Trophoblast cell (in vitro differentiated cells and primary cell): ENCODE measurements at regions not wholly inside any gene's neighbourhood (a gene's known extent, or its start where the extent isn't known, plus 50 kb on each side); places are given as distances from the start of the nearest gene placed in this dataset.

Experiments
- DNase-seq, 2 donors: peaks; one replicate each; pipeline ENCODE4 v3.0.0-alpha.2; 2016
- H2AFZ ChIP-seq: 2 replicates; pipeline ENCODE4 v1.6.1; 2013; ENCODE audit warnings: low read length, moderate library complexity, mild to moderate bottlenecking; ENCODE audit not compliant: insufficient read depth, poor library complexity
- H2AK5ac ChIP-seq: 2 replicates; pipeline ENCODE4 v1.6.1; 2013; ENCODE audit warnings: mild to moderate bottlenecking, low read length
- H2BK120ac ChIP-seq: 2 replicates; pipeline ENCODE4 v1.6.1; 2013; ENCODE audit warnings: low read length, mild to moderate bottlenecking, moderate library complexity; ENCODE audit not compliant: insufficient read depth, poor library complexity
- H2BK12ac ChIP-seq: 2 replicates; pipeline ENCODE4 v1.6.1; 2013; ENCODE audit warnings: mild to moderate bottlenecking, low read length, moderate library complexity
- H2BK5ac ChIP-seq: 2 replicates; pipeline ENCODE4 v1.6.1; 2013; ENCODE audit warnings: low read length, low read depth, moderate library complexity, mild to moderate bottlenecking; ENCODE audit not compliant: poor library complexity
- H3K14ac ChIP-seq: 2 replicates; pipeline ENCODE4 v1.6.1; 2013; ENCODE audit warnings: mild to moderate bottlenecking, low read length
- H3K18ac ChIP-seq: 2 replicates; pipeline ENCODE4 v1.6.1; 2013; ENCODE audit warnings: mild to moderate bottlenecking, low read length
- H3K23ac ChIP-seq: 2 replicates; pipeline ENCODE4 v1.6.1; 2013; ENCODE audit warnings: low read length
- H3K27ac ChIP-seq: 2 replicates; pipeline ENCODE4 v1.5.1; 2013; ENCODE audit warnings: low read depth, mild to moderate bottlenecking, inconsistent platforms, low read length, moderate library complexity
- H3K27me3 ChIP-seq: 2 replicates; pipeline ENCODE4 v1.6.1; 2013; ENCODE audit warnings: inconsistent platforms, mild to moderate bottlenecking, low read length, moderate library complexity; ENCODE audit not compliant: insufficient read depth
- H3K36me3 ChIP-seq, 2 experiments: 1 replicate in 1 of 2; 2 replicates in 1 of 2; pipeline ENCODE4 v1.6.1; 2013; ENCODE audit warnings: low read length in 2 of 2, mild to moderate bottlenecking in 2 of 2, moderate library complexity in 1 of 2; ENCODE audit not compliant: insufficient read depth in 2 of 2, control insufficient read depth in 1 of 2
- H3K4ac ChIP-seq: 2 replicates; pipeline ENCODE4 v1.6.1; 2013; ENCODE audit warnings: low read depth, mild to moderate bottlenecking, low read length, moderate library complexity
- H3K4me1 ChIP-seq, 2 experiments: 1 replicate in 1 of 2; 2 replicates in 1 of 2; pipeline ENCODE4 v1.6.1; 2013; ENCODE audit warnings: low read length in 2 of 2, mild to moderate bottlenecking in 2 of 2, moderate library complexity in 1 of 2; ENCODE audit not compliant: insufficient read depth in 2 of 2, control insufficient read depth in 1 of 2
- H3K4me2 ChIP-seq: 2 replicates; pipeline ENCODE4 v1.6.1; 2013; ENCODE audit warnings: inconsistent platforms, mild to moderate bottlenecking, low read length, moderate library complexity
- H3K4me3 ChIP-seq: 2 replicates; pipeline ENCODE4 v1.5.1; 2013; ENCODE audit warnings: mild to moderate bottlenecking, low read depth, low read length, inconsistent platforms
- H3K79me1 ChIP-seq: one replicate; pipeline ENCODE4 v1.6.1; 2013; ENCODE audit warnings: low read length
- H3K79me2 ChIP-seq: 2 replicates; pipeline ENCODE4 v1.6.1; 2013; ENCODE audit warnings: low read length, mild to moderate bottlenecking; ENCODE audit not compliant: control insufficient read depth, insufficient read depth, poor library complexity
- H3K9ac ChIP-seq: 2 replicates; pipeline ENCODE4 v1.6.1; 2013; ENCODE audit warnings: mild to moderate bottlenecking, low read length
- H3K9me3 ChIP-seq: 2 replicates; pipeline ENCODE4 v1.6.1; 2013; ENCODE audit warnings: low read depth, mild to moderate bottlenecking, control low read depth, inconsistent platforms, low read length; ENCODE audit not compliant: insufficient read depth
- H4K12ac ChIP-seq: 2 replicates; pipeline ENCODE4 v1.6.1; 2013; ENCODE audit warnings: low read depth, mild to moderate bottlenecking, low read length, moderate library complexity
- H4K8ac ChIP-seq: 2 replicates; pipeline ENCODE4 v1.6.1; 2013; ENCODE audit warnings: low read depth, mild to moderate bottlenecking, low read length, moderate library complexity
- H4K91ac ChIP-seq: one replicate; pipeline ENCODE4 v1.6.1; 2013; ENCODE audit warnings: low read depth, mild to moderate bottlenecking, low read length, moderate library complexity
- WGBS: extraction: QIAGEN DNeasy Blood & Tissue Kit; methylation state at CpG from one replicate; pipeline ENCODE4 v1.1.7; 2013; ENCODE audit warnings: missing lambda C conversion rate; ENCODE audit not compliant: insufficient read length, insufficient coverage; ENCODE audit errors: extremely low coverage; 5-methylcytosine and 5-hydroxymethylcytosine counted together

DNA sequence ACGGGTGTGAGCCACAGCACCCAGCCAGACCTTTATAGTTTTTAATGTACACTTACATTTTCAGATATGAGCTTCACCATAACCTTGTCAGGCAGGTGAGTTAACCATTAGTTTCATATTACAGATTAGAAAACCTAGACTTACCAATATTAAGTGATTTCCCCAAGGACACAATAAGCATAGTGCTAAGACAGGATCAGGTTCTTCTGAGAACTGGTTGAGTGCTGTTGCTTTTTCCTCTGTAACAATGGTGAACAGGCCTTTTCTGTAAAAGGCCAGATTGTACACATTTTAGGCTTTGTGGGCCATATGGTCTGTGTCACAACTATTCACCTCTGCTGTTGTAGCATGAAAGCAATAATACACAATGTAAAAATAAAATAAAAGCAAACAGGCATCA is 332.0 kb downstream of the PIK3C3 start:
- Histone ChIP-seq H3K23ac (no peak overlapping the region), H2BK120ac (no peak overlapping the region), H2BK5ac (no peak overlapping the region), H3K4me2 (no peak overlapping the region), H3K27ac (no peak overlapping the region), H3K79me1 (no peaks in the 10 kb centered on the region), H3K14ac (no peak overlapping the region), H3K79me2 (no peaks in the 10 kb centered on the region), H4K91ac (no peak overlapping the region), H2BK12ac (no peak overlapping the region), H3K27me3 (no peaks in the 10 kb centered on the region), H2AK5ac (no peak overlapping the region), H3K4me1 (no peaks in the 10 kb centered on the region), H3K4me3 (no peak overlapping the region), H4K12ac (no peak overlapping the region), H3K36me3 (no peaks in the 10 kb centered on the region), H3K9ac (no peak overlapping the region), H2AFZ (no peak overlapping the region), H3K9me3 (no peaks in the 10 kb centered on the region), H3K18ac (no peak overlapping the region), H3K4ac (no peak overlapping the region), H4K8ac (no peak overlapping the region)
- DNase-seq, result no peak
- no CpG with 5 or more reads among the region's 1 CpG for WGBS

DNA sequence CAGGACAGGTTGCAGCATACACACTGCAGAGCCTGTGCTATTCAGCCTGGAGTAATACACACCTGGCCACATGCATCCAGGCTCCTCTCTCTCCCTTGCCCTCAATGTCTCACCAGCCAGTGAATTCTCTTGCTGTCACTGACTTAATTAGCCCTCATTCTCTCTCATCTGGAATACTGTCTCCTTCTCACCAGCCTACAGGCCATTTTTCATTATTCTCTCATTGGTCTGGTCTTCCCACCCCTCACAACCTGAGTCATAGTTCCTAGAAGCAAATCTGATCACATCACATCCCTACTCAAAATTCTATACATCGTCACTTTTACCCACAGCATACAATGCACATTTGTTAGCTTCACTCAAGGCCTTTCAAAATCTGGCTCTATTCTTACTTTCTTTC is 333.1 kb downstream of the PIK3C3 start:
- Histone ChIP-seq H3K79me2 (no peaks in the 10 kb centered on the region), H3K9ac (no peak overlapping the region), H3K4me3 (no peak overlapping the region), H4K12ac (no peak overlapping the region), H2BK12ac (no peak overlapping the region), H3K4me2 (no peak overlapping the region), H3K18ac (no peak overlapping the region), H3K23ac (no peak overlapping the region), H3K27me3 (no peaks in the 10 kb centered on the region), H3K9me3 (no peaks in the 10 kb centered on the region), H3K27ac (no peak overlapping the region), H2BK5ac (no peak overlapping the region), H4K91ac (no peak overlapping the region), H2AK5ac (no peak overlapping the region), H3K4me1 (no peaks in the 10 kb centered on the region), H4K8ac (no peak overlapping the region), H2AFZ (no peak overlapping the region), H2BK120ac (no peak overlapping the region), H3K36me3 (no peaks in the 10 kb centered on the region), H3K14ac (no peak overlapping the region), H3K79me1 (no peaks in the 10 kb centered on the region), H3K4ac (no peak overlapping the region)
- DNase-seq, result no peak
- WGBS, result 100% methylated on average over 1 of the region's 1 CpG

DNA sequence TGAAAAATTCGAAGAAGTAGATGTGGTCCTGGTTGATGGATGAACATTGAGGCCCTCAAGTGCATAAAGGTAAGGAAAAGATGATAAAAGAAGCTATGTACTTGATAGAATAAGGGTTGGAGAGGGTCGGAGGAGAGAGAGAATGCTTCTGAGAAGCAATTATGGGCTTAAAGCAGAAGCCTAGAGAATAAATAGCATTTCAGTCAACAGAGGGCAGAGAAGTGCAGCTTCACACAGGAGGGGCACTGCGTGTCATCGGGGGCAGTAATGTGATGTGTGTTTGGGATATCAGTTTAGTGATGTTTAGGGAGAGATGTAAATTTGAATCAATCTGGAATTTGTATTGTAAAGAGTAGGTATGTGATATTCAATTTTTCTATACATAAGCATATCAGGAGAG is 334.5 kb downstream of the PIK3C3 start:
- no peak overlapping the region for H3K9ac ChIP-seq
- H3K4me1 ChIP-seq, result no peaks in the 10 kb centered on the region
- H3K79me1 ChIP-seq, result no peaks in the 10 kb centered on the region
- H2BK5ac ChIP-seq, result no peak overlapping the region
- H3K79me2 ChIP-seq, result no peaks in the 10 kb centered on the region
- H2BK120ac ChIP-seq, result no peak overlapping the region
- no peak overlapping the region for H2AFZ ChIP-seq
- H3K23ac ChIP-seq, result no peak overlapping the region
- no peak overlapping the region for H2AK5ac ChIP-seq
- no peak overlapping the region for H2BK12ac ChIP-seq
- H3K18ac ChIP-seq, result no peak overlapping the region
- no peaks in the 10 kb centered on the region for H3K9me3 ChIP-seq
- no peak overlapping the region for H3K4me3 ChIP-seq
- no CpG with 5 or more reads among the region's 4 CpGs for whole genome bisulfite sequencing
- H4K91ac ChIP-seq, result no peak overlapping the region
- H4K12ac ChIP-seq, result no peak overlapping the region
- H3K14ac ChIP-seq, result no peak overlapping the region
- H3K27ac ChIP-seq, result no peak overlapping the region
- no peak overlapping the region for H3K4ac ChIP-seq
- H3K4me2 ChIP-seq, result no peak overlapping the region
- DNase-seq, result no peak
- no peaks in the 10 kb centered on the region for H3K36me3 ChIP-seq
- H4K8ac ChIP-seq, result no peak overlapping the region
- no peaks in the 10 kb centered on the region for H3K27me3 ChIP-seq

DNA sequence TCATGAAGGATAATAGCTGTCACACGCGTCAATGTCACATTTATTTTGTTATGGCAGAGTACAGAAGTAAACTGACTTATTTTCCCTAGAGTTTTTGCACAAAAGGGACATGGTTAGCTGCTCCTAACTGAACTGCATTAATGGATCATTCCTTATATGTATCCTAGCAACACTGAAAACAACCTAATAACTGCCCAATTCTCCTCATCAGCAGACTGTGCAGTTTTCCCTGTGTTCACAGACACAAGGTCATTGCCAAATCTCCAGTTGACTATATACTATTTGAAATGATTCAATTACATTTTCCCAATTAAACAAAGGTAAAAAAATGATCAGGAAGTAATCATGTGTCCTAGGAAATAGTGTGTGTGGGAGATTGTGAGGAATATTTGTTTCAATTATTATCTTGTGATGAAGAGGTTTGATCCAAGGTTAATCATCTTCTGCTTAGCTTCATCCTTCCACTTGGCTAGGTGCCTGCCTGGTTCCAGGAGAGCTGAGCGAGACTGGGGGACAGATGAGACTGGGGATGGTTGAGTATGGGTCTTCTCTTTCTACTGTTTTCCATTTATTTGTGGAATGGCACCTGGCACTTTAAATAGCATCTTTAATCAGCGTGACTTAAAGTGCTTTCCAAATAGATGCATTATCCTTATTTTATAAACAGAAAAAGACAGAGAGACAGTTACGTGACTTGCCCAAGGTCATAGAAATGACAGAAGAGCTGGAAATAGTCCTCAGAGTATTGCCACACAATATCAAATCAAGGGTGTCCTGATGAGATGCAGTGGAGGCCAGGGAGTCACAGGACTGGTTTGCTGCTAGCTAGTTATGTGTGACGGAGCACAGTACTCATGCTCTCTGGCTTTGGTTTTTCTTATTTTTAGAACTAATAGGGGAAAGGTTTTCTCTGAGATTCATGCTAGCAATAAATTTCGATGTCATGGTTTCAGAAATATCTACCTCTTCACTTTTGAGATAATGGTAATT is 335.6 kb downstream of the PIK3C3 start:
- H3K4me2 ChIP-seq, result no peak overlapping the region
- no peak overlapping the region for H3K18ac ChIP-seq
- H2AFZ ChIP-seq, result no peak overlapping the region
- no peak overlapping the region for H4K91ac ChIP-seq
- no peak overlapping the region for H2BK120ac ChIP-seq
- no peaks in the 10 kb centered on the region for H3K79me1 ChIP-seq
- no peak overlapping the region for H2BK5ac ChIP-seq
- no peak overlapping the region for H2AK5ac ChIP-seq
- H4K12ac ChIP-seq, result no peak overlapping the region
- H3K14ac ChIP-seq, result no peak overlapping the region
- no CpG with 5 or more reads among the region's 7 CpGs for WGBS
- no peaks in the 10 kb centered on the region for H3K79me2 ChIP-seq
- no peak overlapping the region for H4K8ac ChIP-seq
- H3K4me1 ChIP-seq, result no peaks in the 10 kb centered on the region
- no peaks in the 10 kb centered on the region for H3K9me3 ChIP-seq
- H2BK12ac ChIP-seq, result no peak overlapping the region
- no peak for DNase-seq
- H3K4ac ChIP-seq, result no peak overlapping the region
- H3K23ac ChIP-seq, result no peak overlapping the region
- H3K27ac ChIP-seq, result no peak overlapping the region
- H3K36me3 ChIP-seq, result no peaks in the 10 kb centered on the region
- H3K27me3 ChIP-seq, result no peaks in the 10 kb centered on the region
- H3K4me3 ChIP-seq, result no peak overlapping the region
- no peak overlapping the region for H3K9ac ChIP-seq
